MCF 10A (cell line): ENCODE measurements at regions not wholly inside any gene's neighbourhood (a gene's known extent, or its start where the extent isn't known, plus 50 kb on each side); places are given as distances from the start of the nearest gene placed in this dataset.

Experiments used
- BruUV-seq: library from RNA; stranded (reverse); fragments of 400-500 nt; replicated peaks from 2 replicates; lab custom pipeline; 2021; lab: Mats Ljungman, UMichigan
- CTCF ChIA-PET: fragments of 300-600 bp; sonication (Branson Sonifier 250); formaldehyde crosslinking; extraction: SDS; loops from one replicate; lab custom pipeline; 2021; ENCODE audit warnings: antibody characterized with exemption, inconsistent platforms; lab: Yijun Ruan, JAX
- POLR2A ChIA-PET: fragments of 300-600, 350-650 bp; sonication (Branson Sonifier 250); formaldehyde crosslinking; extraction: SDS; loops from one replicate; lab custom pipeline; 2020; ENCODE audit warnings: antibody characterized with exemption, inconsistent platforms; lab: Yijun Ruan, JAX
- DNase-seq: peaks from one replicate; pipeline ENCODE4 v3.0.0-alpha.2; 2018; ENCODE audit not compliant: unreplicated experiment
- H3K27ac Mint-ChIP-seq: one replicate; pipeline ENCODE4 v1.8.0; 2022; ENCODE audit warnings: mild to moderate bottlenecking, low read depth, mixed read lengths; ENCODE audit not compliant: unreplicated experiment
- H3K27me3 Mint-ChIP-seq: one replicate; pipeline ENCODE4 v1.8.0; 2022; ENCODE audit warnings: mixed read lengths; ENCODE audit not compliant: insufficient read depth, unreplicated experiment
- H3K36me3 Mint-ChIP-seq: one replicate; pipeline ENCODE4 v1.8.0; 2022; ENCODE audit warnings: mild to moderate bottlenecking, moderate library complexity, mixed read lengths; ENCODE audit not compliant: insufficient read depth, unreplicated experiment
- H3K4me1 Mint-ChIP-seq: one replicate; pipeline ENCODE4 v1.8.0; 2022; ENCODE audit warnings: mixed read lengths; ENCODE audit not compliant: insufficient read depth, unreplicated experiment
- H3K4me3 Mint-ChIP-seq: one replicate; pipeline ENCODE4 v1.8.0; 2022; ENCODE audit warnings: mild to moderate bottlenecking, moderate library complexity, mixed read lengths; ENCODE audit not compliant: unreplicated experiment
- H3K9me3 Mint-ChIP-seq: one replicate; pipeline ENCODE4 v1.8.0; 2022; ENCODE audit warnings: mixed read lengths; ENCODE audit not compliant: unreplicated experiment
- CTCF ChIP-seq: fragments of 200-600 bp; IDR thresholded peaks from one replicate; pipeline ENCODE4 v1.8.0; 2022; ENCODE audit warnings: antibody characterized with exemption, mild to moderate bottlenecking; ENCODE audit not compliant: unreplicated experiment
- intact Hi-C: fragments of 100-400 bp; cut with micrococcal nuclease; formaldehyde crosslinking; loops from 2 replicates; pipeline ENCODE4 v1.14.1; 2022

GRCh38 chr15:96837241-96837970 is 506.9 kb downstream of the NR2F2 start:
- no peak for TF ChIP-seq CTCF
- Mint-ChIP-seq H3K9me3 (peaks cover 16% of the 10 kb centered on the region), H3K27me3 (no peaks in the 10 kb centered on the region), H3K4me1 (no peaks in the 10 kb centered on the region), H3K27ac (no peak overlapping the region), H3K4me3 (no peak overlapping the region), H3K36me3 (no peaks in the 10 kb centered on the region)
- BruUV-seq, result no TSS peak
- DNase-seq, result no peak
- intact Hi-C loops, result no loop called here
- ChIA-PET POLR2A (interaction anchor here (0.7 kb wide), 1 partner anchor 1865 kb away, joined by 4 read pairs; no protein-coding TSS in a partner anchor), CTCF (interaction anchor here (0.6 to 1.0 kb wide), 2 partner anchors 41 to 1410 kb away, joined by 3 to 5 read pairs; no protein-coding TSS in a partner anchor)

- POLR2A ChIA-PET, result interaction anchor here (0.7 kb wide), 1 partner anchor 1866 kb away, joined by 4 read pairs; no protein-coding TSS in a partner anchor
- intact Hi-C loops, result no loop called here
- Mint-ChIP-seq H3K4me3 (no peak overlapping the region), H3K36me3 (no peaks in the 10 kb centered on the region), H3K9me3 (peaks cover 19% of the 10 kb centered on the region), H3K27me3 (no peaks in the 10 kb centered on the region), H3K27ac (no peak overlapping the region), H3K4me1 (no peaks in the 10 kb centered on the region)
- BruUV-seq, result no TSS peak
- TF ChIP-seq CTCF, result no peak
- DNase-seq, result no peak
- CTCF ChIA-PET, result interaction anchor here (0.6 to 1.4 kb wide), 3 partner anchors 11 to 1411 kb away, joined by 3 to 5 read pairs (median 4); no protein-coding TSS in a partner anchor
Measured at GRCh38 chr15:96838081-96838480, 507.6 kb downstream of the NR2F2 start.

- H3K9me3 Mint-ChIP-seq, result peaks cover 11% of the 10 kb centered on the region
- no TSS peak for BruUV-seq
- ChIA-PET POLR2A (no interaction called here), CTCF (interaction anchor here (1.0 kb wide), 1 partner anchor 11 kb away, joined by 4 read pairs; no protein-coding TSS in a partner anchor)
- H3K27ac Mint-ChIP-seq, result no peak overlapping the region
- H3K27me3 Mint-ChIP-seq, result no peaks in the 10 kb centered on the region
- TF ChIP-seq CTCF, result no peak
- peaks cover 15% of the 10 kb centered on the region for H3K4me1 Mint-ChIP-seq
- no peak overlapping the region for H3K4me3 Mint-ChIP-seq
- DNase-seq, result peak; percentile 11
- H3K36me3 Mint-ChIP-seq, result no peaks in the 10 kb centered on the region
- intact Hi-C loops, result no loop called here
Measured at GRCh38 chr15:96849271-96849900, 518.9 kb downstream of the NR2F2 start.

- no peaks in the 10 kb centered on the region for H3K27me3 Mint-ChIP-seq
- H3K36me3 Mint-ChIP-seq, result no peaks in the 10 kb centered on the region
- no peak overlapping the region for H3K4me3 Mint-ChIP-seq
- ChIA-PET POLR2A (interaction anchor here (1.2 kb wide), 1 partner anchor 524 kb away, joined by 3 read pairs; no protein-coding TSS in a partner anchor), CTCF (interaction anchor here (0.6 to 0.8 kb wide), 2 partner anchors 13 to 523 kb away, joined by 3 read pairs; no protein-coding TSS in a partner anchor)
- peaks cover 15% of the 10 kb centered on the region for H3K4me1 Mint-ChIP-seq
- H3K9me3 Mint-ChIP-seq, result no peaks in the 10 kb centered on the region
- no peak for TF ChIP-seq CTCF
- peak; percentile 82 for DNase-seq
- H3K27ac Mint-ChIP-seq, result no peak overlapping the region
- no TSS peak for BruUV-seq
- intact Hi-C loops, result no loop called here
Measured at GRCh38 chr15:96851613-96852012, 521.1 kb downstream of the NR2F2 start.
